ENCODE measurements at regions not wholly inside any gene's neighbourhood (a gene's known extent, or its start where the extent isn't known, plus 50 kb on each side); places are given as distances from the start of the nearest gene placed in this dataset.

DNA sequence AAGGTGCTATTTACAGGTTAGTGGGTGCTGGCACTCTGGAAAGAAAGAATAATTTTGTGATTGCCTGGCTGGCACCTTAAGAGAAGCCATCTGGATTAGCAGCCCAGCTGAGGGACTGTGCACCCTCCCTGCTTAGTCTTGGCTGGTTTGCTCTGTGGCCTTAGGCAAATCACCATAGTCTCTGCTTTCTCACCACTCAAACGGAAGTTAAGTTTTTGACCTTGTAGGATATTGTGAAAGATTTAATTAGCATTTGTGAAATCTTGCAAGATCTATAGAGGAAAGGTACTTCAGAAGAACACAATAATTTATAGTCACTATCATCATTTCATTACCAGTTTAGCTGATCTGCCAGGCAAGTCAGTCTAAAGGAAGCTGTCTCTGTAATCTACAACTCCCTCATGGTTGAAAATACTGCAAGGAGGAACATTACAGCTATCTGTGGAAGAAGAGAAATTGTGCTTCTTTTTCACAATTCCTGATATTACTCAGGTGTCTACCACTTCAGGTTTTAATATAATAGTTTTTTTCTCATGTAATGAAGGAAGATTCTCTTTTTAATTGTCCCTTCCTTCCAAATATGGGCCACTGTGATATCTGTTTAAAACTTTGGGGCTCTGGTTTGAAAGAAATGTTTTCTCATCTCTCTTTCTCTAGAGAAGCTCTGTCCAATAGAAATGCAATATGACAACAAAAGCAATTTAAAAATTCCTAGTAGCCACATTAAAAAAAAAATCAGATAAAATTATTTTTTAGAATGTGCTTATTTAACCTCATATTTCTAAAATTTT is 219.6 kb downstream of the PTEN start:
- no peak for DNase-seq (ENCODE audit: low read depth)

DNA sequence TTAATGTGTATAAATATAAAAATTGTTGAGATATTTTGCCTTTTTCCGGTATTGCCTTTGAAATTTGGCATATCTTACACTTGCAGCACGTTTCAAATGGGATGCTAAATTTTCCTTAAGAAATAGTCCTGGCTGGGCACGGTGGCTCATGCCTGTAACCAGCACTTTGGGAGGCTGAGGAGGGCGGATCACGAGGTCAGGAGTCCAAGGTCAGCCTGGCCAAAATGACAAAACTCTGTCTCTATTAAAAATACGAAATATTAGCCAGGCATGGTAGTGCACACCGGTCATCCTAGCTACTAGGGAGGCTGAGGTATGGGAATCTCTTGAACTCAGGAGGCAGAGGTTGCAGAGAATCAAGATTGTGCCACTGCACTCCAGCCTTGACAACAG is 220.2 kb downstream of the PTEN start:
- DNase-seq (ENCODE audit: low read depth): no peak

DNA sequence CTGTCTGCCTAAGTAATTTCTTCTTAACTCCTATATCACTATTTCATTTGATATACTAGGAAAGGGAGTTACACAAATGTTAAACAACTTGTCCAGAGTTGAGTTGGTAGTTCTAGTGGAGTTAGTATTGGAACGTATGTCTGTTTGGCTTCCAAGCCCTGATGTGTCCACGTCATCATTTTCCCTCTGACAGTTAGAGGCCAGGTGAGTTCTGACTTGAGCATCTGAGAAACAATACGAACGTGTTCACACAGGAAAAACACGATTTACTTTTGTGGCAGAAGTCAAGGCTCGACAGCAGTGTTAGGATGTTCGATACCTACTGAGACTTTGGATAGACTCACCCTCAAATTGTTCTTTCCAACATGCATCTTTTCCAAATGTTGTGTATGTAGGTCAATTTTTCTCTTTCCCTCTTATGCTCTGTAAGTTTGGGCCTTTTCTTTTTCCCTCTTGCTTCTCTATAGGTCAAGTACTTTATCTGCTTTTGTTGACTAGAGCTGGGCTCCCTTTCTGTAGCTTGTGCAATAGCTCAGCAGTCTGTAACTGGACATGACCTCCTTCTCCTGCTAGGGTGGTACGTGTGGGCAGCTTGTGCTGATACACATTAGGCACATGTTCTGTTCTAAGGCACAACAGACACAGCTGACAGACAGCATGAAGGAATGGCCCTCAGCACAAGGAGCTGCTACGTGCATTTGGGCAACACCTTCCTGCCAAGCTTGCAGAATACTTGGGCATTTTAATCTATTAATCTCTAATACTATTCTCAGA is 222.9 kb downstream of the PTEN start:
- no peak for DNase-seq (ENCODE audit: low read depth)

DNA sequence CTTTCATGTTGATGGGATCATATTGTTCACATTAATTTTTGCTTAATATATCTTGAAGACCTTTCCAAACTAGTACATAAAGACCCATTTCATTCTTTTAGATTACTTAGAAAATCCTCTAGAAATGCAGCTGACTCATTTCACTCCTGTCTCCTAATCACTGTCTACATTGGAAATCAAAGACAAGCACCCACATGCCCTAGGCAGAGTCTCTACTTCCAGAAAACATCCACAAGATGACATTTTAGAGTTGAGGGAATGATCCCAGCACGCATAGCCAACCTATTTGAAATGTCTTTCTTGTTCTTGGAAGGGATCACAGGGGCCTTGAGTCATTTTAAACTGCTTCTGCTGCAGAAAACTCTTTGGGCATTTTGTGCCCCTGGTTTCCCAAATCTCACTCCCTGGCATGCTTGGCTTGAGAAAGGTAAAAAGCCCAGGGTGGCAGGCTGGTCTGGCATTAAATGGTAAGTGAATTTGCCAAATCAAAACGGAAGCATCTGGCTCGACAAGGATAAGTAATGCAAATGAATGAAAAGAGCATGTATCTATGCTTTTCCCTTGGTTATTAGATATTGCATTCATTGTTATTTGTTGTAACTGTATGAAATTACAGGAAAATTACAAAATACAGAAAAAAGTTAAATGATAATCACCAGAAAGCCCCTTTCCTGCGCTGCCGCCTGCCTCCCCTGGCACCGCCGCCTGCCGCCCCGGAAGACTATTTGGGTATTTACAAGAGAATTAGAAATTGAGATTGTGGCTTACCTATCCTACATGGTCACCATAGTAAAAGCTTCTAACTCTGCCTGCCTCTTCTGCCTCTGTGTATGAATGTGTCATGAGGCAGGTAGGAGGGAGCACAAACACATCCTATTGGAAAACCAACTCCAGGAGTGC is 225.3 kb downstream of the PTEN start:
- DNase-seq (ENCODE audit: low read depth): no peak

DNA sequence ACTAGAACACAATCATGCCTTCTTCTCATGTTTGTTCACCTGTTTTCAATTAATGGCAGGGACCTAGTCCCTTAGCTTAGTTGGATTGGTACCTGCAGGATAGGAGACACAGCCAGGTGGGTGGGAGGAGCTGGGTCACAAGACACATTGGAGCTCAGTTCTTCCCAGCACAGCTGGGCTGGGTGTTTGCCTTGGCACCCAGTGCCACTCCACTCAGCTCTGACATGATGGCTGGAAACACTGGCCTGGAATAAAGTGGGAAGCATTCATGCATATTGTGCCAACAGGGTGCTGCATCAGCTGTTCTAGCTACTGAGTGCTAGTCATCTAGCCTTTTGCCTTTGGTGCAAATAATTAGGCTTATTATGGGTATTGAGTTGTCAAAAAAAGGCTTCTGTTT is 226.1 kb downstream of the PTEN start:
- DNase-seq (ENCODE audit: low read depth): no peak

DNA sequence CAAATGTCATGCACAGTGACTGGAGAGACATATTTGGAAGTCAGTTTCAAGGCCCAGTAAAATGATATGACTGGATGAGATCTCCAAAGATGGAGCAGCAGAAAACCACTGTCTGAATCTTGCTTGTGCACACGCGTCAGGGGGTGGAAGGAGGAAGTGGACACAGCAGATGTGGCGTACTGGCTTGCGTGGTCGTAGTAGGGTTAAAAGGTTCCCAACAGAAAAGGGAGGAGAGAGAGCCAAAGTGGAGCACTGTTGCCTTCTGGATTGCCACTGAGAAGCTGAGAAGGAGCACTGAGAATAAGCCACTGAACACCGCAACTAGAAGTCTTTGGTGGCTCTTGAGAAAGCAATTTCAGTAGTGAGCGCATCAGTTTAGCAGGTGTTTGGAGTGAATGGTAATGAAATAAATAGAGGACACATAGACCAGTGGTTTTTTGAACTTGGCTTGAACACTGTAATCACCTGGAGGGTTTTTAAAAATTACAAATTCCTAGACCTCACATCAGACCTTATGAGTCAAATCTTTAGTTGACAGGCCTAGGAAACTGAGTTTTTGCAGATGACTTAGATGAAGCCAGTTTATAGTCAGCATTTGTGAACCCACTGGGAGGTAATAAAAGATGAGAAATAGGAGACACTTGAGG is 227.3 kb downstream of the PTEN start:
- DNase-seq (ENCODE audit: low read depth): no peak

DNA sequence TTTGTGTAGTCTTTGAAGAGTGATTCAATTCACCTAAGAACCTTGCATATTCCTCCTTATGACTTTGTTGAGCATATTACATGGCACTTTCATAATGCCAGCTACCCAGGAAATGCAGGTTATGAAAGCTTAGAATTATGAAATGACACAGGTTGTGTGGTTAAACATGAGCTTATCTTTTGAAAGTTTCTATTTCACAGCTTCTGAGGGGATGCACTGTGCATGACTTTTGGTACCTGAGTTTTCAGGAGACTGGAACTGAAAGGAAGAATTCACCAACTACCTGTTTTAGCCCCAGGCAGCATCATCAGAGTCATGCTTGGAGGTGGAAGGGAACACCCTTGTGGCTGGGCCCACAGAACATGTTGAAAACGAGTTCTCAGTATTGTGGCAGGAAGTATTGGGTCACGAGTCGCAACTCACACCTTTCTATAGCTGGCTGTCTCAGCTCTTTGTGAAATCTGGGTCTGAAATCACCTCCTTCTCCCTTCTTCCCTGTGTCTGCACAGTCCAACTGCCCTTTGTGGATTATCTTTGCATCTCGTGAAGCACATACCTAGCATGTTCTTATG is 228.2 kb downstream of the PTEN start:
- no peak for DNase-seq (ENCODE audit: low read depth)

DNA sequence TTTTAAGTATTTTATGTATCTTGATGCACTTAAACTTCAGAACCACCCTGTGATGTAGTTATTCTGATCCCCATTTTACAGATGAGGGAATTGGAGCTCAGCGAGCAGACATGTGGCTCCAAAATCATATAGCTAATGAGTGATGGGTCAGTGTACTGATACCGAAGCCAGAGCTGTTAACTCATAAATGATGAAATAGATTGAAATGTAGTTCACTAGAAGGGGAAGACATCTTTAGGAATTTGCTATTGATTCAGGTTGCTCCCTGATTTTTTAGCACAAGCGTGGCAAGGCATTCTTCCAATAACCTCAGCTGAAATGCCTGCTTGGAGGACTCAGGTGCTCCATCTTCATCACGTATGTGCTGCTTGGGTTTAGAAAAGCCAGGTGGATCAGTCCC is 228.8 kb downstream of the PTEN start:
- no peak for DNase-seq (ENCODE audit: low read depth)

DNA sequence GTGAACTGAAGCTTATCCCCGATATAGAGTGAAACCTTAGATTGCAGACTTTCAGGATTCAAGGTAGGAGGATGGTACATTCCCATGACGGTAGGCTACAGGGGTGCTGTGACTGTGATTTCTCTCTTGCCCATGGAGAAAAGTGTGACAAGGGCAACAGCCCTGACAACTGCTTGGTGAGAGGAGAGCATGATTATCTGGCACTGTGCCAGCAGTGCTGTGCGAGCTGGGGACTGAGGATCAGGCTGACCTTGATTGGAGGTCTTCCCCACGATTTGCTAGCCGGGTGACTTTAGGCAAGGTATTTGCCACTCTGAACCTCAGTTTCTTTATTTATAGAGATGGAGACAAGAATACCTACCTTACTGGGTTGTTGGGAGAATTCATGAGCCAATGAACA is 229.5 kb downstream of the PTEN start:
- DNase-seq (ENCODE audit: low read depth): no peak

DNA sequence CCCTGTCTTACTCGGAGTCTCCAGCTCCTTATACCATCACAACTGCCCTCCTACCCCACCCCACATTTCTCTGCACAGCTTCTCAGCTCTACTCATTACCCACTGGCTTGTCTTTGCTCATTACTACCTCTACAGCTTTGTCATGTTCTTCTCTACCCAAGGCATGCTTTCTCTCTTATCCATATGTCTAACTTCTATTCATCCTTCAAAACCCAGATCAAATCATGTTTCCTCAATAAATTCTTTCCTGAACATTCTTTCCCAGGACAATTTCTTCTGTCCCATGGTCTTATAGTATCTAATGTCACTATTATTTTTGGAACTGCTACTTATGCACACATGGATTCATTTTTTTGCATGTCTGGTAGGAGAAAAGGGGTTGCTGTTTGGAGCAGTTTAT is 231.4 kb downstream of the PTEN start:
- no peak for DNase-seq (ENCODE audit: low read depth)

DNA sequence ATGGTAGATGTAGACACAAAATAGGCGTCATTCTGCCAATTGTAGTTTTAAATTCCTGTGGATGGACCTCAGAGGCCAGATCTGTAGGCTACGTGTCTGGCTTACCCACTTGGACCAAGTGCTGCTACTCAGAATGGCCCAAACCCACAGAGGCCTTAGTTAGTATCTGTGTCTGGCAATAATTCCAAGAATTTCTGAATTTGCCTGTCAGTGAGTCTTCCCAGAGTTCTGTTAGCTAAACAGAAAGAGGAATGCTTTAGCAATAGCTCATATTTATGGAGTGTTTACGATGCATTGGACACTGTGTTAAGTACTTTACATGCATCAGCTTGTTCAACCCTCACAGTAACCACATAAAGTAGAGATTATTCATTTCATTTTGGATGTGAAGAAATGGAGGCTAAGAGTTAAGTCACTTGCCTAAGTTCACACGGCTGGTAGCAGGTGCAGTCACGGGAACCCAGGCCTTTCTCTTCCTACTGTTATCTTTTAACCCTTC is 231.8 kb downstream of the PTEN start:
- DNase-seq (ENCODE audit: low read depth): peak; percentile 61

DNA sequence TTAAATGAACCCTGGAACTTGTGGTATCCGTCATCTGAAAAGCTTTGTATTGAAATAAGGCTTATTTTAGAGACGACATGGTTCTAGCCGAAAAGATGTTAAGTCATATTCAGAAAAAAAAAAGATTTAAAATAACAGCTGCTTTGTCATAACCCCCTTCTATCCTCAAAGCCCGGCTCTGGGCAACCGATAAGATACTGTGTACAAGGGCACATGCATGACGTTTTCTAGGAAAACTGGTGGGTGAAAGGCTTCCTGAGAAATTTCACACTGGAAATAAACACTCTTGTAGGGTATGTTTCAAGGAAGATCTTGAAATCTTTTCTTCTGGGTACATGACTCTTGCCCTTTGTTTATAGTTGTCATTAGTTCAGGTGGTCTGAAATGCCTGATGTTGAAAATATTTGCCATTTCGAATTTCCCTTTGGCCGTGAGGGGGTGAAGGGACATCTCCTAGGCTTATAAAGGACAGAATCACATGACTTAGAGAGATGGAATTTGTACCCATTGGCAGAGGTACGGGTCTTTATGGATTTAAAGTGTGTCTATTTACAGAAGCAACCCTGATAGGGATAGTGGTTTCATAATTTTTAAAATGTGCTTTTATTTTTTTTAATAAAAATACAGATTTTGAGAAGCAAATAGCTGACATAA is 232.5 kb downstream of the PTEN start:
- DNase-seq (ENCODE audit: low read depth): no peak

DNA sequence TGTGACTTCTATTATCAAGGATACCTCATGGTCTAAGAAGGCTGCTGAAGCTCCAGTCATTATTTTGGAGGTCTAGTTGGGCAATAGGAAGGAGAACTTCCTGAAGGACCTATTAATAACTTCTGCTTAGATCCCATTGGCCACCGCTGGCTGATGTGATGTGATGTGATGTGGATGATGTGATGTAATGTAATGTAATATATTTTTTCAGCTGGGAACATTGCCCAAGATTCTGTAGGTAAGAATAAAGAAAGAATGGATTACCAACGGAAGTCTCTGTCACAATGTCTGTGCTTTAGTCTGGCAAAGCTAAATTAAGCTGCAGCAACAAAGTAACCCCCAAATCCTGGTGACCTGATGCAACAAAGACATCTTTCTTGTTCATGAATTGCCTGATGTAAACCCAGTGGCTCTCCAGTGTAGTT is 233.7 kb downstream of the PTEN start:
- peak; percentile 19 for DNase-seq (ENCODE audit: low read depth)

DNA sequence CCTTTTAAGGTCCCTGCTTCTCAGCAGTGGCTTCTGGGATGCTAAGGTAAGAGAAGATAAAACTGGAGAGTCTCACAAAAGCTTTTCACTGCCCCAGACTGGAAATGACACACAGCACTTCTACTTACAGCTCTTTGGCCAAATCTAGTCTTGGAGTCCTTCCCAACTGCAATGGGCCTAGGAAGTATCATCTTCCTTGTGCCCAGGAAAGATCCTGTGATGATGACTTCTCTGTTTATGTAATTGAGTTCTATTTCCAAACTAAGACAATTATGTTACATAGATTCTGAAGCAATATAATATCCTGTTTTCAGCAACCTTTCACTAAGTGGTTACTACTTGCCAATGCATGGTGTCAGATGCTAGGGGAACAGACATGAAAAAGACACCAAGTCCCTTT is 234.1 kb downstream of the PTEN start:
- peak; percentile 93 for DNase-seq (ENCODE audit: low read depth)

DNA sequence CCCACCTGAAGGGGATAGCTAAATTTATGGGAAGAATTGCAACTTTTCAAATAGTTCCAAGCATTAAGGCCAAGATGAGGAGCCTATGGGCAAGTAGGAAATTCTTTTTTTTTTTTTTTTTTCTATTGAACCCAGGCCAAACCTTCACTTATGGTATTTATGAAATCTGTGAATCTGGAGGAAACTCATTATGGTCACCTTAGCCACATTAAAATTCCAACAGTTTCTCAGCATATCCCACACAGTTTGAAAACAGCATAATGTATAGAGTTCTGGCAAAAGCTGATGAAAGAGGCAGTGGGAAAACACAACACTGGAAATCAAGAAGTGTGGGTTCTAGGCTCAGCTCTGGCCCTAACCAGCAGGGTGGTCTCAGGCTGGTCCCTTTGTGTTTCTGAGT is 236.9 kb downstream of the PTEN start:
- DNase-seq (ENCODE audit: low read depth): no peak

DNA sequence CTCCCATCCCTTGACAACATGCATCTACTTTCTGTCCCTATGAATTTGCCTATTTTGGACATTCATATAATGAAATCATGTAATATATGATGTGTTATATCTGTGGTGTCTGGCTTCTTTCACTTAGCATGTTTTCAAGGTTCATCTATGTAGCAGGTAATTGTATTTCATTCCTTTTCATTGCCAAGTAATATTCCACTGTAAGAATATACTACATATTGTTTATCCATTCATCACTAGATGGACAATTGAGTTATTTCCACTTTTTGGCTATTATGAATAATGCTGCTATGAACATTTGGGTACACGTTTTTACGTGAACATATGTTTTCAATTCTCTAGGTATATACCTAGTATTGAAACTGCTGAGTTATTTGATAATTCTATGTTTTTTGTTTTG is 238.2 kb downstream of the PTEN start:
- DNase-seq (ENCODE audit: low read depth): no peak

DNA sequence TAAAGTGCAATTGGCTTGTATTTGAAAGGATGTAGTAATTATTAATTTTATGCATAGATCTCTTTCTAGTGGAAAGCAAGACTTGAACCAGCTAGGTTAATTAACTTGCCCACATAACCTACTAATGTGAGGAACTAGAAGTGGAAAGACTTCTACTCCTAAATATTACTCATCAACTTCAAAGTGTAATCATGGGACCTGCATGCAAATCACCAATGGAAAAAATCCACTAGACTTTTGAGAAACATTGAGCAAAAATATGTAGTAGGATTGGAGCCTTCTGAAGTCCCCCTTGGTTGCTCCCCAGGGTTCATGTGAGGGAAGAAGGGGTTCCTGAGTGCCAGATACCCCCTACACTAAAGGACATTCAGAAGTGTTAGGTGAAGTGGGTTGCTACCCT is 240.2 kb downstream of the PTEN start:
- no peak for DNase-seq (ENCODE audit: low read depth)

DNA sequence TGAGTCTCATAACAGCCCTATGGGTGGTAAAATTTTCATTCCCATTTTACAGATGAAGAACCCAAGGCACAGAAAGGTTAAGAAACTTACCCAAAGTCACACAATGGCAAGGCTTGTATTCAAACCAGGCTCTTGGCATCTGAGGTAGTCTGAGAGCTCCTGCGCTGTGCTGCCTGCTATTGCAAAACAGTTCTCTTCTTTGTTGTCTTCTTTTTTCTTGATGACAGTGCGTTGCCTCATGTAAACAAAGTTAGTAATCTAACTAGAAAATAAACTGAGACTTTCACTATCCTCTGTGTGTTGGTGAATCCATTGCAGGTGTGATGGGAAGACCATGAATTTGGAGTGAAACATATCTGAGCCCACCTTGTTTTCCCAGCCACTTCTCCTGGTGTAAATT is 240.8 kb downstream of the PTEN start:
- no peak for DNase-seq (ENCODE audit: low read depth)

DNA sequence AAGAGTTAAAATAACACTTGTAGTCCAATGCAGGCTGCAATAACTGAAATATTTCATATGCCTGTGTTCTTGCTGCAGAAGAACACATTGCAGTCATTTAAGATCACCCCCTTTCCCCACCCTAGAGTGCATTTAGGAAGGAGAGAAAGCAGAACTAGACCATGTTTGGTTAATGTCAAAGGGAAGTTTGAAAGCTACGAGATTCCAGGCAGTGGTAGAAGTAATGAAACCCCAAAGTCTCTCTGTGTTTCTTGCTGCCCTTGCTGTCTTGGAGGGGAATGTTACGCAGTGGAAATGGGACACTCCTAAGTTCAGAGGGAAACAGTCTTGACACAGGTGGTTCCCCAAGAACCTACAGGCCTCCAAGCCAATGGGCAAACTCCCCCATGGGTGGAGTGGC is 242.9 kb downstream of the PTEN start:
- no peak for DNase-seq (ENCODE audit: low read depth)

DNA sequence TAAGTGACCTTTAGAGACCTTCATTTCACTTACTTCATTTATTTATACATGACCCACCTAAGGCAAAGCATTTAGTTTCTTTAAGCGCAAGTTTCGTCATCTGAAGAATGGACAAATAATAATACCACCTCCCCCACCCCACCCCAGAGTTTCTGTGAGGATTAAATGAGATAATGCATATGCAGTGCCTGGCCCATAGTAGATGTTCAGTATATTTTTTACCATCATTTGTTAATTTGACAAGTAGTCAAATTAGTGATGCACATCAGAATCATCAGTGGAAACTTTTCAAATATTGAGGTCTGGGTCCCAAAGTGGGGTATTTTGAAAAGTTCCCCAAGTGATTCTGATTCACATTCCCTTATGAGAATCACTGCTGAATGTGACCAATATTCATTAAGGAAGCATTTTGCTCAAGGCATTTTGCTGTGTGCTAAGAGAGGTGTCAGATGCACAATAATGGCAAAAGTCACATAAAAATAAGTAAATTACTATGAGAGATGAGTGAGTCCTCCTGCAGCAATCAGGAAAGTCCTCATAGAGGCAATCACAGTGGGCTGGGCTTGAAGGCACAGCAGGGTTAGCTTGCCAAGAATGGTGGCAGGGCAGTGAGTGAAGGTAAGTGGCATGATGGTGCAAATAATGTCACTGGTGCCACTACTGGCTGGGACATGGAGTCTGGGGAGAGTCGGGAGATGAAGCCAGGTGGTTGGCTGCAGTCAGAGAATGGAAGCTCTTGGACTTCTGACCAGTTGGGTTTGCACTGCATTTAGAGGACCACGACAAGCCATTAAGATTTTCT is 244.1 kb downstream of the PTEN start:
- no peak for DNase-seq (ENCODE audit: low read depth)
